ENCODE measurements at regions not wholly inside any gene's neighbourhood (a gene's known extent, or its start where the extent isn't known, plus 50 kb on each side); places are given as distances from the start of the nearest gene placed in this dataset.

GRCh38 chr2:52194342-52194741, 1162.4 kb upstream of the NRXN1 start:
- no peak overlapping the region for H3K4me3 ChIP-seq (ENCODE audit: low read length in 3 of 3)
- no peaks in the 10 kb centered on the region for H3K36me3 ChIP-seq (ENCODE audit: control insufficient read depth in 3 of 3, insufficient read depth in 3 of 3, low read length in 3 of 3)
- no peak overlapping the region for H3K27ac ChIP-seq (ENCODE audit: low read depth, low read length)
- H3K9me3 ChIP-seq (ENCODE audit: control insufficient read depth in 3 of 3, low read length in 3 of 3), result no peaks in the 10 kb centered on the region
- no peaks in the 10 kb centered on the region for H3K27me3 ChIP-seq (ENCODE audit: control insufficient read depth in 3 of 3, insufficient read depth in 3 of 3, low read length in 3 of 3)
- no peaks in the 10 kb centered on the region for H3K4me1 ChIP-seq (ENCODE audit: control insufficient read depth in 3 of 3, insufficient read depth in 3 of 3, low read length in 3 of 3)
- no peak overlapping the region for H3K9ac ChIP-seq (ENCODE audit: low read depth in 1 of 3, low read length in 3 of 3)

- Histone ChIP-seq H3K4me3 (ENCODE audit: low read length in 3 of 3) (no peak overlapping the region), H3K4me1 (ENCODE audit: control insufficient read depth in 3 of 3, insufficient read depth in 3 of 3, low read length in 3 of 3) (no peaks in the 10 kb centered on the region), H3K36me3 (ENCODE audit: control insufficient read depth in 3 of 3, insufficient read depth in 3 of 3, low read length in 3 of 3) (no peaks in the 10 kb centered on the region), H3K27me3 (ENCODE audit: control insufficient read depth in 3 of 3, insufficient read depth in 3 of 3, low read length in 3 of 3) (no peaks in the 10 kb centered on the region), H3K27ac (ENCODE audit: low read depth, low read length) (no peak overlapping the region), H3K9me3 (ENCODE audit: control insufficient read depth in 3 of 3, low read length in 3 of 3) (no peaks in the 10 kb centered on the region), H3K9ac (ENCODE audit: low read depth in 1 of 3, low read length in 3 of 3) (no peak overlapping the region)
Measured at GRCh38 chr2:52193804-52194203, 1161.9 kb upstream of the NRXN1 start.

- Histone ChIP-seq H3K9me3 (ENCODE audit: control insufficient read depth in 3 of 3, low read length in 3 of 3) (no peaks in the 10 kb centered on the region), H3K27me3 (ENCODE audit: control insufficient read depth in 3 of 3, insufficient read depth in 3 of 3, low read length in 3 of 3) (no peaks in the 10 kb centered on the region), H3K4me1 (ENCODE audit: control insufficient read depth in 3 of 3, insufficient read depth in 3 of 3, low read length in 3 of 3) (no peaks in the 10 kb centered on the region), H3K4me3 (ENCODE audit: low read length in 3 of 3) (no peak overlapping the region), H3K27ac (ENCODE audit: low read depth, low read length) (no peak overlapping the region), H3K9ac (ENCODE audit: low read depth in 1 of 3, low read length in 3 of 3) (no peak overlapping the region), H3K36me3 (ENCODE audit: control insufficient read depth in 3 of 3, insufficient read depth in 3 of 3, low read length in 3 of 3) (no peaks in the 10 kb centered on the region)
Measured at GRCh38 chr2:52192656-52193055, 1160.7 kb upstream of the NRXN1 start.

GRCh38 chr2:52181080-52181479, 1149.1 kb upstream of the NRXN1 start:
- Histone ChIP-seq H3K4me3 (ENCODE audit: low read length in 3 of 3) (no peak overlapping the region), H3K36me3 (ENCODE audit: control insufficient read depth in 3 of 3, insufficient read depth in 3 of 3, low read length in 3 of 3) (no peaks in the 10 kb centered on the region), H3K27me3 (ENCODE audit: control insufficient read depth in 3 of 3, insufficient read depth in 3 of 3, low read length in 3 of 3) (no peaks in the 10 kb centered on the region), H3K9me3 (ENCODE audit: control insufficient read depth in 3 of 3, low read length in 3 of 3) (peaks cover 0 to 2% (median 2%) of the 10 kb centered on the region in 3 donors), H3K4me1 (ENCODE audit: control insufficient read depth in 3 of 3, insufficient read depth in 3 of 3, low read length in 3 of 3) (no peaks in the 10 kb centered on the region), H3K9ac (ENCODE audit: low read depth in 1 of 3, low read length in 3 of 3) (no peak overlapping the region), H3K27ac (ENCODE audit: low read depth, low read length) (no peak overlapping the region)

- H3K27ac ChIP-seq (ENCODE audit: low read depth, low read length), result no peak overlapping the region
- H3K27me3 ChIP-seq (ENCODE audit: control insufficient read depth in 3 of 3, insufficient read depth in 3 of 3, low read length in 3 of 3), result no peaks in the 10 kb centered on the region
- no peaks in the 10 kb centered on the region for H3K36me3 ChIP-seq (ENCODE audit: control insufficient read depth in 3 of 3, insufficient read depth in 3 of 3, low read length in 3 of 3)
- H3K9me3 ChIP-seq (ENCODE audit: control insufficient read depth in 3 of 3, low read length in 3 of 3), result peaks cover 0 to 2% (median 0%) of the 10 kb centered on the region in 3 donors
- H3K4me3 ChIP-seq (ENCODE audit: low read length in 3 of 3), result no peak overlapping the region
- no peaks in the 10 kb centered on the region for H3K4me1 ChIP-seq (ENCODE audit: control insufficient read depth in 3 of 3, insufficient read depth in 3 of 3, low read length in 3 of 3)
- no peak overlapping the region for H3K9ac ChIP-seq (ENCODE audit: low read depth in 1 of 3, low read length in 3 of 3)
Measured at GRCh38 chr2:52178845-52179244, 1146.9 kb upstream of the NRXN1 start.

- Histone ChIP-seq H3K27ac (ENCODE audit: low read depth, low read length) (no peak overlapping the region), H3K9me3 (ENCODE audit: control insufficient read depth in 3 of 3, low read length in 3 of 3) (no peaks in the 10 kb centered on the region)
Measured at GRCh38 chr2:52145005-52145404, 1113.1 kb upstream of the NRXN1 start.

GRCh38 chr2:52144590-52144989, 1112.7 kb upstream of the NRXN1 start:
- Histone ChIP-seq H3K27ac (ENCODE audit: low read depth, low read length) (no peak overlapping the region), H3K9ac (ENCODE audit: low read depth in 1 of 3, low read length in 3 of 3) (no peak overlapping the region), H3K27me3 (ENCODE audit: control insufficient read depth in 3 of 3, insufficient read depth in 3 of 3, low read length in 3 of 3) (no peaks in the 10 kb centered on the region), H3K4me1 (ENCODE audit: control insufficient read depth in 3 of 3, insufficient read depth in 3 of 3, low read length in 3 of 3) (no peaks in the 10 kb centered on the region), H3K9me3 (ENCODE audit: control insufficient read depth in 3 of 3, low read length in 3 of 3) (no peaks in the 10 kb centered on the region), H3K4me3 (ENCODE audit: low read length in 3 of 3) (no peak overlapping the region), H3K36me3 (ENCODE audit: control insufficient read depth in 3 of 3, insufficient read depth in 3 of 3, low read length in 3 of 3) (no peaks in the 10 kb centered on the region)

More at GRCh38 chr2:52145005-52145404, 1113.1 kb upstream of the NRXN1 start:
- Histone ChIP-seq H3K4me3 (ENCODE audit: low read length in 3 of 3) (no peak overlapping the region), H3K36me3 (ENCODE audit: control insufficient read depth in 3 of 3, insufficient read depth in 3 of 3, low read length in 3 of 3) (no peaks in the 10 kb centered on the region), H3K9ac (ENCODE audit: low read depth in 1 of 3, low read length in 3 of 3) (no peak overlapping the region), H3K27me3 (ENCODE audit: control insufficient read depth in 3 of 3, insufficient read depth in 3 of 3, low read length in 3 of 3) (no peaks in the 10 kb centered on the region), H3K4me1 (ENCODE audit: control insufficient read depth in 3 of 3, insufficient read depth in 3 of 3, low read length in 3 of 3) (no peaks in the 10 kb centered on the region)

- no peaks in the 10 kb centered on the region for H3K9me3 ChIP-seq (ENCODE audit: control insufficient read depth in 3 of 3, low read length in 3 of 3)
- no peak overlapping the region for H3K27ac ChIP-seq (ENCODE audit: low read depth, low read length)
- no peaks in the 10 kb centered on the region for H3K4me1 ChIP-seq (ENCODE audit: control insufficient read depth in 3 of 3, insufficient read depth in 3 of 3, low read length in 3 of 3)
- no peak overlapping the region for H3K4me3 ChIP-seq (ENCODE audit: low read length in 3 of 3)
- H3K9ac ChIP-seq (ENCODE audit: low read depth in 1 of 3, low read length in 3 of 3), result no peak overlapping the region
- no peaks in the 10 kb centered on the region for H3K27me3 ChIP-seq (ENCODE audit: control insufficient read depth in 3 of 3, insufficient read depth in 3 of 3, low read length in 3 of 3)
- no peaks in the 10 kb centered on the region for H3K36me3 ChIP-seq (ENCODE audit: control insufficient read depth in 3 of 3, insufficient read depth in 3 of 3, low read length in 3 of 3)
Measured at GRCh38 chr2:52141076-52141475, 1109.1 kb upstream of the NRXN1 start.

- no peaks in the 10 kb centered on the region for H3K9me3 ChIP-seq (ENCODE audit: control insufficient read depth in 3 of 3, low read length in 3 of 3)
- H3K27me3 ChIP-seq (ENCODE audit: control insufficient read depth in 3 of 3, insufficient read depth in 3 of 3, low read length in 3 of 3), result no peaks in the 10 kb centered on the region
- H3K27ac ChIP-seq (ENCODE audit: low read depth, low read length), result no peak overlapping the region
- H3K9ac ChIP-seq (ENCODE audit: low read depth in 1 of 3, low read length in 3 of 3), result no peak overlapping the region
- H3K4me3 ChIP-seq (ENCODE audit: low read length in 3 of 3), result no peak overlapping the region
- H3K36me3 ChIP-seq (ENCODE audit: control insufficient read depth in 3 of 3, insufficient read depth in 3 of 3, low read length in 3 of 3), result no peaks in the 10 kb centered on the region
- no peaks in the 10 kb centered on the region for H3K4me1 ChIP-seq (ENCODE audit: control insufficient read depth in 3 of 3, insufficient read depth in 3 of 3, low read length in 3 of 3)
Measured at GRCh38 chr2:52139241-52139640, 1107.3 kb upstream of the NRXN1 start.

GRCh38 chr2:52135235-52135634, 1103.3 kb upstream of the NRXN1 start:
- Histone ChIP-seq H3K27ac (ENCODE audit: low read depth, low read length) (no peak overlapping the region), H3K9me3 (ENCODE audit: control insufficient read depth in 3 of 3, low read length in 3 of 3) (no peaks in the 10 kb centered on the region), H3K4me3 (ENCODE audit: low read length in 3 of 3) (no peak overlapping the region), H3K27me3 (ENCODE audit: control insufficient read depth in 3 of 3, insufficient read depth in 3 of 3, low read length in 3 of 3) (no peaks in the 10 kb centered on the region), H3K36me3 (ENCODE audit: control insufficient read depth in 3 of 3, insufficient read depth in 3 of 3, low read length in 3 of 3) (no peaks in the 10 kb centered on the region), H3K9ac (ENCODE audit: low read depth in 1 of 3, low read length in 3 of 3) (no peak overlapping the region), H3K4me1 (ENCODE audit: control insufficient read depth in 3 of 3, insufficient read depth in 3 of 3, low read length in 3 of 3) (no peaks in the 10 kb centered on the region)

GRCh38 chr2:52128081-52128480, 1096.1 kb upstream of the NRXN1 start:
- Histone ChIP-seq H3K4me1 (ENCODE audit: control insufficient read depth in 3 of 3, insufficient read depth in 3 of 3, low read length in 3 of 3) (no peaks in the 10 kb centered on the region), H3K4me3 (ENCODE audit: low read length in 3 of 3) (no peak overlapping the region), H3K27me3 (ENCODE audit: control insufficient read depth in 3 of 3, insufficient read depth in 3 of 3, low read length in 3 of 3) (no peaks in the 10 kb centered on the region), H3K9ac (ENCODE audit: low read depth in 1 of 3, low read length in 3 of 3) (no peak overlapping the region), H3K9me3 (ENCODE audit: control insufficient read depth in 3 of 3, low read length in 3 of 3) (no peaks in the 10 kb centered on the region), H3K27ac (ENCODE audit: low read depth, low read length) (no peak overlapping the region), H3K36me3 (ENCODE audit: control insufficient read depth in 3 of 3, insufficient read depth in 3 of 3, low read length in 3 of 3) (no peaks in the 10 kb centered on the region)
